H1 (cell line): ENCODE measurements at regions not wholly inside any gene's neighbourhood (a gene's known extent, or its start where the extent isn't known, plus 50 kb on each side); places are given as distances from the start of the nearest gene placed in this dataset.

Experiments used
- BACH1 ChIP-seq: IDR thresholded peaks from 2 replicates; pipeline ENCODE4 v1.6.1; 2012; ENCODE audit warnings: low read length, improper control_type of control experiment
- CEBPB ChIP-seq: IDR thresholded peaks from 2 replicates; pipeline ENCODE4 v1.6.1; 2012; ENCODE audit warnings: low read depth, low read length
- SRF ChIP-seq: IDR thresholded peaks from 2 replicates; pipeline ENCODE4 v1.6.1; 2011; ENCODE audit warnings: mild to moderate bottlenecking, low read depth, low read length, moderate library complexity
- TCF12 ChIP-seq: IDR thresholded peaks from 2 replicates; pipeline ENCODE4 v1.6.1; 2011; ENCODE audit warnings: low read depth, mild to moderate bottlenecking, low read length
- TEAD4 ChIP-seq: IDR thresholded peaks from 2 replicates; pipeline ENCODE4 v1.6.1; 2012; ENCODE audit warnings: low read depth, low read length, inconsistent platforms, mixed read lengths

DNA sequence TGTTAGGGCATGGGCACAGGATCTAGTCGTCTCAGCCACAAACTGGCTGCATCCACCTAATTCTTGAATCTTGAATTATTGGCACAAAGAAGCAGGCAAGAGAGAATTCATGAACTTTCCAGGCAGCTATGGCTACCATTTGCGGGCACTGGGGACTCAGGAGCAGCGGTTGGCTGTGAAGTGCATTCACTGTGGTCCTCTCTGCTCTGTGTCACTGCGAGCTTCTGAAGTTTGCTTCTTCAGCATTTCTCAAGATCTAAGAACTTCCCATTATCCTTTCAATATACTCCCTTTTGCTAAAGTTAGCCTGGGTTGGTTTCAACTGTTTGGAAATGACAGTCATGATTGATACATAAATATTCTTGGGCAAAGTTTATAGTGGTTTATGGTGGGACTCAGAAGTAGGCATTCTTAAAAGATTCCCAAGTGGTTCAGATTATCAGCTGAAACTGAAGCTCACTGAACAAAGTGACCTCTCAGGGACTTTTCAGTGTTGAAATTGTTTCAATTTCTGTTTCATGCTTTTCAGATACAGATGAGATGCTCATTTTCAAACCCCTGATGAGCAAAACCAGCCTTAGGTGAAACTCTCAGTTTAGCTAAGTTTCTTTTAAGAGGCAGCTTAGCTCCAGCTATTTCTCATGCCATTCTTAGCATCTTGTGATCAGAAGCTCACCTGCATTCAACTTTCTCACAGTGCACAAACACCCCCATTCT, 1258.3 kb upstream of the GYPC start (continued):
- TF ChIP-seq SRF (no peak), BACH1 (no peak), TCF12 (no peak), TEAD4 (no peak), CEBPB (no peak)
- TF ChIP-seq, all 59 proteins: peak for 0
